RPMI7951 (cell line): ENCODE measurements at regions not wholly inside any gene's neighbourhood (a gene's known extent, or its start where the extent isn't known, plus 50 kb on each side); places are given as distances from the start of the nearest gene placed in this dataset.

Source experiments
- DNase-seq: peaks from one replicate; pipeline ENCODE4 v3.0.0-alpha.2; 2012; ENCODE audit warnings: low read depth

GRCh38 chr3:34239287-34239686, 440.9 kb downstream of the PDCD6IP start:
- no peak for DNase-seq

DNA sequence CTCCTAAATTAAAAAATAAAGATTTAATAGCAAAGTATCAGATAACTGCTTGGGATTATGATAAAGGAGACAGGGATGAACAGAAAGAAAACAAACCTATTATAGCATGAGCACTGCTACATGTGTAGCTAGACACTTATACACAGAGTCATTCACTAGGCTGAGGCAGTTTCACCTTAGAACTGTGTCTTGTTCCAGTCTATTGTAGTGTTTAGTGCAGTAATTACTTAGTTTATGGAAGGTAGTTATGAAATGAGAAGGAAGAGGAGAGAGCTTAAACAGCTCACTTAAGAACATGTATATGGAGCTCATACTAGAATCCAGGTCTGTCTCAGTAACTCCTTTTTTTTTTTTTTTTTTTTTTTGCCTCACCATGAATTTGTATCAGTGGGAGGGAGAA, 441.4 kb downstream of the PDCD6IP start:
- DNase-seq: no peak

- no peak for DNase-seq
Observed at GRCh38 chr3:34247401-34247800, 449.0 kb downstream of the PDCD6IP start.

GRCh38 chr3:34248352-34248751, 449.9 kb downstream of the PDCD6IP start:
- DNase-seq: no peak

DNA sequence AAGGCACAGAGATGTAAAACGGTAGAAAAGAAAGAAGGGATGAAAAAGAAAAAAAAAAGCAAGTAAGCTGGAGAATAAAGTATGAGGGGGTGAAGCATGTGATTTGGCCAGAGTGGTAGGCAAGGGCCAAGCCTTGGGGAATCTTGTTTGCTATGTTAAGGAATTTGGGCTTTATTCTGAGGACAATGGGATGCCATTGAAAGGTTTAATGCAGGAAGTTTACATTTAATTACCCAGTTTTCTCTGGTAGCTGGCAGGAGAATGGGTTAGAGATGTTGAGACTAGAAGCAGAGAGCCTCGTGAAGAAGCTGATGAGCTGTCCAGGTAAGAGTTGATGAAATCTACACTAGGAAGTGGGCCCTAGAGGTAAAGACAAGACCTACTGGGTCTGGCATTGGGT, 455.9 kb downstream of the PDCD6IP start:
- no peak for DNase-seq

- no peak for DNase-seq
Observed at GRCh38 chr3:34256021-34256420, 457.6 kb downstream of the PDCD6IP start.

GRCh38 chr3:34256791-34257190, 458.4 kb downstream of the PDCD6IP start:
- no peak for DNase-seq

DNA sequence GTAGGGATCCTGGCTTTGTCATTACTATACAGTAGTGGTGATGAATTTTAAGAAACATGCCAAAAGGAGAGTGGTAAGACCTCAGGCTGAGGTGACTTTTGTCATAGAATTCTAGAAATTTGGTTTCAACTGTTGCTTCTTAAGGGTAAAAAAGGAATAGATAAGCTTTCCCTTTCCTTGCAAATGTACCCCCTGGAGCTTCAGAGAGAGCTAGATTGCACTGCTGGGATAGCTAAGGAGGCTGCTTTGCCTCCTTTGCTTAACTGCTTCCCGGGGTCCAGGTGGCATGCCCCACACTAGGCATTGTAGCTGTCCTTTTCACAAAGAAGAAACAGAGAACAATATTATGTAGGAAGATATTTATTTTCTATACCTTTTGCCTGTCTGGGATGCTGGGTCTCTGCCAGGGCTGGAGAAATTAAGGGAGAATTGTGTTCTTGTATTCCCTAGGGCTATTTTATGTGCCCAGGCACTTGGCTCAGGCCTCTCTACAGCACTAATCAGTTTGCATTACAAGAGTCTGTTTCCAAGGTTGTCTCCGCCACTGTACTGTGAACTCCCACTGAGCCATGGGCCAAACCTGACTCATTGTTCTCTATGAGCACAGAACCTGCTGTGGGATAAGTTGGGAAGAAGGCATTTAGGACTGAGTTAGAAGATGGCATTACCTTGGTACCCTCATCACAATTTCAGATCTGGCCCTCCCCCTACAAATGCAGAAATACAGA, 460.0 kb downstream of the PDCD6IP start:
- no peak for DNase-seq

GRCh38 chr3:34260271-34261000, 462.0 kb downstream of the PDCD6IP start:
- DNase-seq: no peak

GRCh38 chr3:34261001-34261385, 462.6 kb downstream of the PDCD6IP start:
- no peak for DNase-seq

DNA sequence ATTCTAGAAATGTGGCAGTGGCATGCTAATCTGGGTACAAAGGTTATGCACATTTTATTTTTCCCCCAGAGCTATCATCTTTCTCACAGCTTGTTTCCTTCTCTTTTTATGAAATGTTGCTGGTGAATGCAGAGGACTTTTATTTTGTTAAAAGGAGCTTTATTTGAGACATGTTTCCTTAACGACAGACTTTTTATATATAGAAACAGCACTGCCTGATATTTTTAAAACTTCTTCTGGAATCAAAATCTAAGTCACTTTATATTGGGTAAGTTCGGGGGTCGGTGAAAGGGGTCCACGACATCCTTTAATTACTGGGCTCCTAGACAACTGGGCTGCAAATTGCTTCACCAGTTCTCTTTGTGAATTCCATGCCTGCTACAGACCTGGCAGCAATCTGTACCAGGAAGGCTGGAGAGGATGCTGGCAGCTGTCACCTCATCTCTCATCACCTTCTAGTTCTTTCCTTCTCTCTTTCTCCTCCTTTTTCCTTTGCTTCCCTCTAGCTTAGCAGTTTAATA, 464.7 kb downstream of the PDCD6IP start:
- DNase-seq: no peak

DNA sequence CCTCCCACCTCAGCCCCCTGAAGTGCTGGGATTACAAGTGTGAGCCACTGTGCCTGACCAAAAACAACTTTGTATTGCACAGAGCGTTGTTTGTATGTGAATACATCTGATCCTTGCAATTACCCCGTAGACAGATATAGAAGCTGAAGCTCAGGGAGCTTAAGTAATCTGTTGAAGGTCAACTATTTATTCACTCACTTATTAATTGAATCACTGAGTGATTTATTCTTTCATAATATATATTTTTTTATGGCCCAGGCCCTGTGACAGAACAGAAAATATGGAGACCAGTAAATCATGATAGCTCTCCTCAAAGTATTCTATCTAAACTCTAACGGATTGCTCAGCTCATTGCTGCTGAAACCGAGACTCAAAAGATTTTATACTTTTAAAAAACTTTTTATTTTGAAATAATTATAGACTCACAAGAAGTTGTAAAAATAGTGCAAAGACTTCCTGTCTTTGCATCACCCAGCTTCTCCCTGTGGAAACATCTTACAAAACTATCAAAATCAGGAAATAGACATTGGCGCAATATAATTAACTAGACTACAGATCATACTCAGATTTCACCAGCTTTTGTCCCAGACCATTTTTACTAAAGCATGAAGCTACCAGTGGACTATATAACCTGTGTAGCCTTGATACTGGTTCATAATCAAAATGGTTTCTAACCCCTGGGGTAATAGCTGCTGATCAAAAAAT, 466.1 kb downstream of the PDCD6IP start:
- DNase-seq: no peak

- no peak for DNase-seq
Observed at GRCh38 chr3:34267088-34267487, 468.7 kb downstream of the PDCD6IP start.

DNA sequence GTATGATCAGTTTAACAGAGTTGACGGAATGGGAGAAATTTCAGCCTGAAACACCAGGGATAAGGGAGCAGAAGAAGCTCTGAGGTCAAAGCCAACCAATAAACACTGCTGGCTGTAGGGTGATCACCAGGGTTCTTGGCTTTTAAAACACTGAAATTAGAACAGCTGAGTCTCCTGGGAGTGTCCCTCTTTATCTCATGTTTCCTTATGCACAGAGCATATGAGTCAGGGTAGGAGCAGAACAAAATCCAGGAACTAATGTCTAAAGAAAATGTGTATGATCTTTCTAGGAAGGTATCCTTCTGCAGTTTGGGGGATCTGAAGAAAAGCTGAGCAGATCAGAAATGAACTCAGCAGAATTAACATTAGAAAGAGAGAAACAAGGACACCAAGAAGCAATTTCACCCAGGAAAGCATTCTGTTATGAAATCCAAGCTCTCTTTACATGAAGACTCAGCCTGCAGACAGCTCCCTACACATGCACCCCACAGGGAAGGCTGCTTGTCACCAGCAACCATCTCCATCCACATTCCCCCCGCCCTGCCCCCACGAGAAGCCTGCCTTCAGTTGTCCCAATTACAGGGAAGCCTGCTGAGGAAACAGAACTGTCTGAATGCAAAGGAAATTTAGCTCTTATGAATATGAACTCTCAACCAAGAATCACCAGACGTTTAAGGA, 469.7 kb downstream of the PDCD6IP start:
- no peak for DNase-seq

- no peak for DNase-seq
Observed at GRCh38 chr3:34275811-34276210, 477.4 kb downstream of the PDCD6IP start.

GRCh38 chr3:34276342-34276741, 477.9 kb downstream of the PDCD6IP start:
- DNase-seq: no peak

GRCh38 chr3:34277110-34277509, 478.7 kb downstream of the PDCD6IP start:
- no peak for DNase-seq

DNA sequence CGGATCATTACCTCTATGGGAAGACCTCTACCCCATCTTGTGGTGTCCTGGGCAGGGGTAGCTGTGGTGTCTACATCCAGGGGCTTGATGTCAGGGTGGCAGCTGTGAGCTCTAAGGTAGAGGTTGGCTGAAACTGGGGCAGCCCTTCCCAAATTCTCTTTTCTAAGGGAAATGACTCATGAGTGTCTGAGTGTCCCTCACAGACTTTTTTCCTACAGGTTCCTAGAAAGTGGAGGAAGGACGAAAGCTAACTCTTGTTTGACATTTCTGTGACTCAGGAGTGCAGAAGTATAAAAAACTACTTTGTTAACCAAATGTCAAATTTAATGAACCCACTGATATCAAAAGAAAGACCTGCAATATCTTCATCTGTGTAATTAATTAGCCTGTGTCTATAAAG, 481.5 kb downstream of the PDCD6IP start:
- DNase-seq: no peak

GRCh38 chr3:34283751-34284150, 485.3 kb downstream of the PDCD6IP start:
- no peak for DNase-seq

- DNase-seq: no peak
Observed at GRCh38 chr3:34284959-34285826, 486.8 kb downstream of the PDCD6IP start.

GRCh38 chr3:34285827-34286188, 487.4 kb downstream of the PDCD6IP start:
- DNase-seq: no peak
